NCI-H1694 (cell line): ENCODE measurements at regions not wholly inside any gene's neighbourhood (a gene's known extent, or its start where the extent isn't known, plus 50 kb on each side); places are given as distances from the start of the nearest gene placed in this dataset.

ENCODE experiments used
- DNase-seq: peaks from one replicate; lab custom pipeline; 2025; lab: John Stamatoyannopoulos, UW

GRCh38 chr14:94924189-94924588, 154.3 kb upstream of the GSC start:
- no peak for DNase-seq

- DNase-seq = no peak
These were observed 153.9 kb upstream of the GSC start for GRCh38 chr14:94923786-94924185.

DNA sequence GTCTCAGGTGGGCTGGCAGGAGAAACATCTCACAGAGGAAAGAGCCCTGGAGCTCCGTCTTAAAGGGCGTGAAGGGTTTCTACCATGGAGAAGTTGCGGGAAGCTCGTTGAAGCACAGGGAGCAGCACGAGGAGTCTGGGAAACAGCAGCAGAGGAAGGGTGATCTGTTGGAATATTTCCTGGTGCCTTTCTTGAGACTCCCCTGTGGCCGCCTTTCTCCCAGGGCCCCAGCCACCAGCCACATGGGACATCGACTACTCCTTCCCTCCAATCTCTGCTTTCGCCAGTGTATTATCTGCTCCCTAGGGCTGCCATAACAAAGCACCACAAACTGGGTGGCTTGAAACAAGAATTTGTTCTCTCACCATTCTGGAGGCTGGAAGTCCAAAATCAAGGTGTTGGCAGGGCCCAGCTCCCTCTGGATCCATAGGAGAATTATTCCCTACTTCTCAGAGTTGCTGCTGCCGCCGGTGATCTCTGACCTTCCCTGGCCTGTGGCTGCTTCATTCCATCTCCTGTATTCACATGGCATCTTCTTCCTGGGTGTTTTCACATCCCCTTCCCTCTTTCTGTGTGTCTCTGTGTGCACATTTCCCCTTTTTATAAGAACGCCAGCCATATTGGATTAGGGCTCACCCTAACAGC, 152.8 kb upstream of the GSC start:
- no peak for DNase-seq

- DNase-seq = no peak
These were observed 152.1 kb upstream of the GSC start for GRCh38 chr14:94921882-94922585.

GRCh38 chr14:94921456-94921855, 151.5 kb upstream of the GSC start:
- no peak for DNase-seq

GRCh38 chr14:94919896-94920295, 150.0 kb upstream of the GSC start:
- DNase-seq = no peak

GRCh38 chr14:94918896-94919295, 149.0 kb upstream of the GSC start:
- no peak for DNase-seq

- DNase-seq = no peak
These were observed 147.2 kb upstream of the GSC start for GRCh38 chr14:94917041-94917600.

DNA sequence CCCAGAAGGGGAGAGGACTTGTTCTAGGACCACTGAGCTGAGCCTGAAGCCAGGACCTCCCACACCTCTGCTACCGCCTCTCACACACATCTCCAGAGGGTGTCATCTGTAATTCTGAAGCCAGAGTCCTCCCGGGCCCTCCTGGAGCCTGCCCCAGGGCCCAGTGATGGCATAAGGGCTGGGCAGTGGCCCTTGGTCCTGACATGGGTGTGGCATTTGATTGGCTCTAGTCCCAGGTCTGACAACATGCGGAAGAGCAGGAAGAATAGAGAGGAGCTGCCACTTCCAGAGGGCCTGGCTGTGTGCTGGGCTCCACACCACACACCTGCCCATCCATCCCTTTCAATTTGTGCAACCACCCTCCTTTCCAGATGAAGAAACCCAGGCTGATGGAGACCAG, 144.3 kb upstream of the GSC start:
- DNase-seq = no peak

DNA sequence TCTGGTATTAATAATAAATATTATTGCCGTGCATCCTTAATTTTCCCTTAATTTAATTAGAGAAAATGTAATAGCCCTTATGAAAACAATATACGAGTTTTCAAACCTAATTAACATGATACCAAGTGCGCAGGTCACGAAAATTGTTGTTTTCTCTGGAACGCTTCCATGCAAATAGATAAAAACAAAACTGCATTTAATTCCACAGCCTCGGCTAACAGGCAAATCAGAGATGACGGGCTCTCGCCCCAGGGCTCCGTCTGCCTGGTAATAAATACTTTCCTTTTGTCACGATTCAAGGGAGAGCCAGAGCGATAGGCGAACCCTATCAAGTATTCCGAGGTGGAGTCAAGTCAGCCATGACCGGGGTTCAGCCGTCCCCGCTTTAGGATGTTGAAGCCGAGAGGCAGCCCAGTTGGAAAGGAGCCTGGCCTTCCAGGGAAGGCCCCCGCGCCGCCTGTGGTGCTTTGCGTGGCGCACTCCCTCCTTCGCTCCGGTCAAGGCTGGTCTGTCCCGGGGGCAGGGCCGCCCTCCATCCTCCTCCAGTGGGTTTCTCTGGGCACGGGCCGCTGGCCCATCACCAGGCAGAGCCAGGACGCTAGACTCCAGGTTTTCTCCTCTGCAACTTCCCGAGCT, 137.8 kb upstream of the GSC start:
- no peak for DNase-seq

GRCh38 chr14:94906991-94907587, 137.2 kb upstream of the GSC start:
- no peak for DNase-seq

GRCh38 chr14:94906577-94906976, 136.7 kb upstream of the GSC start:
- no peak for DNase-seq

- DNase-seq = no peak
These were observed 134.7 kb upstream of the GSC start for GRCh38 chr14:94904636-94905035.

DNA sequence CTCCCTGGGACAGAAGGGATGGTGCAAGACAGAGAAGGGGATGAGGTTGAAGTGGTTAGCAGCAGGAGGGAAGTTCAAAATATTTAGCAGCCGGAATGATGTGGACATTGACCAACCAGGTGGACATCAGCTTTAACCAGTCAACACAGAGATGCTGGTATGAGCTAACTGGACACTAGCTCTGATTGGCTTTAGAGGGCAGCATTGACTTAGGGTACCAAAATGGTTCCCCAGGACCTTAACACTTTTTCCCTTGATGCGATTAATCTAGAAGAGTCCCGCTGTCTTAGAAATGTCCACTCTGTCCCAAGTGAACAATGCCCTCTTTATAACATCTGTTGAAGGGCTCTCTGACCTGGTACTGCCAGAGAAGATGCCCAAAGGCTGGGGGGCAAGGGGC, 134.0 kb upstream of the GSC start:
- no peak for DNase-seq

- DNase-seq = no peak
These were observed 133.4 kb upstream of the GSC start for GRCh38 chr14:94903338-94903737.

DNA sequence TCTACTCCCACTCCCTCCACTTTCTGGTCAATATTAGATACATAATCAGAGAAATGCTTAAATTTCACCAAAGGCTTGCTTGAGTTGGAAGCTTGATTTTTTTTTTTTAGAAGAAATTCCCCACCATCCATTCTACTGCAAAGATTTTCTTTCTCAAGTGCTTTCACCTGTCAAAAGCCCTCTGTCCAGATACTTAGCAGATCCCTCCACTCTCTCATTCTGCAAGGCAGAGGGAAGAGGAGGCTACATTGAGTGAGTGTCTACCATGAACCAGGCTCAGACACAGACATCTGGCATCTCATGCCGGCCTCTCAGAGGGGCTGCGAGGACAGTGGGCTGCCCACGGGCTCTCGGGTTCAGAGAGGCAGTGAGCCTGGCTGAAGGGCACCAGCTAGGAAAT, 127.6 kb upstream of the GSC start:
- DNase-seq = no peak

GRCh38 chr14:94897082-94897481, 127.2 kb upstream of the GSC start:
- DNase-seq = no peak

- no peak for DNase-seq
These were observed 123.7 kb upstream of the GSC start for GRCh38 chr14:94893411-94894160.

DNA sequence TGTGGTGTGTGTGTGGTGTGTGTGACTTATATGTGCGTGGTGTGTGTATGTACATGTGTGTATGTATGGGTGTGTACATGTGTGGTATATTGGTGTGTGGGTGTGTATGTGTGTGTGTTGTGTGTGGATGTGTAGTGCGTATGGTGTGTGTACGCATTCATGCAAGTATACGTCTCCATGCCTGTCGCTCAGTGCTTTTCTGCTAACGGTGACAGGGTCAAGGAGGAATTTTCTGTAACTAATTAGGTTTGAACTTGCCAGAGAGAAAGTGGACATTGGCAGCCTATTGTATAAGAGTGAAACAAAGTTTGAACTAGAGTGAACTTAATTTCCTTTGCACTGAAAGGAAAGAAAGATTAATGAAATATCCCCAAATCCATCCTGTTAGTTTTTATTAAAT, 120.9 kb upstream of the GSC start:
- no peak for DNase-seq

DNA sequence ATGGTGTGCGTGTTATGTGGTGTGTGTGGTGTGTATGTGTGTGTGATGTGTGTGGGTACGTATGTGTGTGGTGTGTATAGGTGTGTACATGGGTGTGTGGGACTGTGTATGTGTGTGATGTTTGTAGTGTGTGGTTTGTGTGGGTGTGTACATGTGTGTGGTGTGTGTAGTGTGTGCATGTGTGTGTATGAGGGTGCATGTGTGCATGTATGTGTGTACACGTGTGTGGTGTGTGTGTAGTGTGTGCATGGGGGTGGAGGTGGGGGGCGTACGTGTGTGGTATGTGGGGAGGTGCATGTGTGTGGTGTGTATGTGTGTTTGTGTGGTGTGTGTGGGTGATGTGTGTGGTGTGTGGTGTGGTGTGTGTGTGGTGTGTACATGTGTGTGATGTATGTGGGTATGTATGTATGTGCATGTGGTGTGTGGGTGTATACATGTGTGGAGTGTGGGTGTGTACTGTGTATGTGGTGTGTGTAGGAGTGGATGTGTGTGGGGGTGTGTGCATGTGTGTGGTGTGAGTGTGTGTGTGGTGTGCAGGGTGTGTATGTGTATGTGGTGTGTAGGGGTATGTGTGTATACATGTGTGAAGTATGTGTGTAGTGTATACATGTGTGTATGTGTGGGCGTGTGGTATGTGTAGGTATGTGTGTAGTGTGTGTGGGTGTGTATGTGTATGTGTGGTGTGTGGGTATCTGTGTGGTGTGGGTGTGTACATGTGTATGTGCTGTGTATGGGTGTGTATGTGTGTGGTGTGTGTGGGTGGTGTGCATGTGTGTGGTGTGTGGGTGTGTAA, 119.8 kb upstream of the GSC start:
- no peak for DNase-seq

DNA sequence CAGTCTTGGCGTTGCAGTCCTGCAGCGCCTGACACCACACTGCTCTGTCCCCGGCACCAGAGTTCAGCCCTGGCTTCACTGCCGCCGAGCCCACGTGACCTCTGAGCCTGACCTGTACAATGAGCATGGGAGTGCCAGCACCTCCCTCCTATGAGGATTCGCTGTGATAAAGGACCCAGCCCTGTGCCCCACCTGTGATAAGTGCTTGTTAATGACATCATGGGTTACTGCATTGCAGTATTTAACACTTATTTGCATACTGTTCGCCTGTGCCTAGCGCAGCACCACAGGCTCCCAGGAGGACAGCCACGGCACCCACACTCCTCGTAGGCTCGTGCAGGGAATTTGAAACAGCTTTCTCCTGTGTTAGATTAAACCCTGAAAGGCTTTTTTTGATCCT, 118.2 kb upstream of the GSC start:
- no peak for DNase-seq
